OCI-LY3 (cell line): ENCODE measurements at regions not wholly inside any gene's neighbourhood (a gene's known extent, or its start where the extent isn't known, plus 50 kb on each side); places are given as distances from the start of the nearest gene placed in this dataset.

Experiments
- EZH2phosphoT487 ChIP-seq: fragments of 200-600 bp; shearing (Covaris generic); IDR thresholded peaks from 2 replicates; pipeline ENCODE4 v1.6.1; 2018; ENCODE audit warnings: antibody characterized with exemption, mixed run types, low read depth
- TF ChIP-seq, protein P1 (sequence below): fragments of 200-600, 300-600 bp; sonication (generic); IDR thresholded peaks from 2 replicates; pipeline ENCODE4 v1.5.1; 2014; ENCODE audit warnings: antibody characterized with exemption, low read length, low read depth

DNA sequence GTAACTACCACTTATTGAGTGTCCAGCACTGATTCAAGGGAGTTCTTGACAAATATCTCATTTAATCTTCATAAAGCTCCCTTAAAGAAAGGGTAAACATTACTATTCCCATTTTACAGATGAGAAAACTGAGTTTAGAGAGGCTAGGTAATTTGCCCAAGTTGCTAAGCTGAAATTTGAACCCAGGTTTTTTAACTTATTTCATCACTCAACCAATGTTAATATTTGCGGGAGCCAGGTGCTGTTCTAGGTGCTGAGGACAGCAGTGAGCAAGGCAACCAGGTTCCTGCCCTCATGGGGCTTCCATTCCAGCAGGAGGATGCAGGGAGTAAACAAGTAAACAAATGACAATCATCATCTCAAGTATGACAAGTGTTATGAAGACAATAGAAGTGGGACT lies 104.0 kb upstream of the LHX1 start:
- TF ChIP-seq, protein P1, sequence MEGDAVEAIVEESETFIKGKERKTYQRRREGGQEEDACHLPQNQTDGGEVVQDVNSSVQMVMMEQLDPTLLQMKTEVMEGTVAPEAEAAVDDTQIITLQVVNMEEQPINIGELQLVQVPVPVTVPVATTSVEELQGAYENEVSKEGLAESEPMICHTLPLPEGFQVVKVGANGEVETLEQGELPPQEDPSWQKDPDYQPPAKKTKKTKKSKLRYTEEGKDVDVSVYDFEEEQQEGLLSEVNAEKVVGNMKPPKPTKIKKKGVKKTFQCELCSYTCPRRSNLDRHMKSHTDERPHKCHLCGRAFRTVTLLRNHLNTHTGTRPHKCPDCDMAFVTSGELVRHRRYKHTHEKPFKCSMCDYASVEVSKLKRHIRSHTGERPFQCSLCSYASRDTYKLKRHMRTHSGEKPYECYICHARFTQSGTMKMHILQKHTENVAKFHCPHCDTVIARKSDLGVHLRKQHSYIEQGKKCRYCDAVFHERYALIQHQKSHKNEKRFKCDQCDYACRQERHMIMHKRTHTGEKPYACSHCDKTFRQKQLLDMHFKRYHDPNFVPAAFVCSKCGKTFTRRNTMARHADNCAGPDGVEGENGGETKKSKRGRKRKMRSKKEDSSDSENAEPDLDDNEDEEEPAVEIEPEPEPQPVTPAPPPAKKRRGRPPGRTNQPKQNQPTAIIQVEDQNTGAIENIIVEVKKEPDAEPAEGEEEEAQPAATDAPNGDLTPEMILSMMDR: no peak
- no peak for TF ChIP-seq EZH2phosphoT487
